ENCODE measurements at regions not wholly inside any gene's neighbourhood (a gene's known extent, or its start where the extent isn't known, plus 50 kb on each side); places are given as distances from the start of the nearest gene placed in this dataset.
"Not testable (repeated sequence)": the region's sequence is repeated elsewhere in the genome, so short reads cannot be mapped to it uniquely, and the experiment has no call there.

- Histone ChIP-seq H3K27ac (no peak overlapping the region), H3K27me3 (replicated peaks; ENCODE audit: insufficient read depth) (no peaks in the 10 kb centered on the region), H3K79me2 (ENCODE audit: insufficient read depth) (no peaks in the 10 kb centered on the region), H4K20me1 (ENCODE audit: insufficient read depth) (no peaks in the 10 kb centered on the region), H3K9ac (no peak overlapping the region), H3F3A (ENCODE audit: insufficient read depth) (no peaks in the 10 kb centered on the region), H3K36me3 (ENCODE audit: low read depth) (no peaks in the 10 kb centered on the region), H3K9me2 (ENCODE audit: insufficient read depth) (no peaks in the 10 kb centered on the region), H2AFZ (no peak overlapping the region), H3K4me2 (ENCODE audit: unreplicated experiment) (no peak overlapping the region), H3K9me3 (ENCODE audit: low read depth) (no peaks in the 10 kb centered on the region), H3K4me3 (no peak overlapping the region), H3K4me1 (ENCODE audit: insufficient read depth) (no peaks in the 10 kb centered on the region)
- in situ Hi-C loops (cut with MboI) = no loop called here
- DNase-seq = no peak
- TF ChIP-seq EZH2phosphoT487 (IDR thresholded peaks at IDR 0.05; ENCODE audit: insufficient read depth, low read depth) (no peak), EZH2 (IDR thresholded peaks at IDR 0.05; ENCODE audit: insufficient read depth, poor library complexity, severe bottlenecking) (no peak)
Measured at GRCh38 chr4:162469977-162470376, 306.2 kb upstream of the FSTL5 start.

- H3K27me3 ChIP-seq (replicated peaks; ENCODE audit: insufficient read depth); H3F3A ChIP-seq (ENCODE audit: insufficient read depth); H3K9me3 ChIP-seq (ENCODE audit: low read depth); in situ Hi-C loops (cut with MboI); DNase-seq; H3K79me2 ChIP-seq (ENCODE audit: insufficient read depth); H3K9ac ChIP-seq; H4K20me1 ChIP-seq (ENCODE audit: insufficient read depth); H3K9me2 ChIP-seq (ENCODE audit: insufficient read depth); H3K36me3 ChIP-seq (ENCODE audit: low read depth); H2AFZ ChIP-seq; H3K4me2 ChIP-seq (ENCODE audit: unreplicated experiment); H3K4me1 ChIP-seq (ENCODE audit: insufficient read depth); H3K4me3 ChIP-seq; H3K27ac ChIP-seq: not testable (repeated sequence)
- 29 to 40% methylated on average over 1 of the region's 1 CpG for WGBS, 2 experiments (ENCODE audit: low coverage in 1 of 2, low lambda C conversion rate in 2 of 2, missing lambda C conversion rate in 2 of 2)
Measured at GRCh38 chr4:162465356-162465755, 301.6 kb upstream of the FSTL5 start.

DNA sequence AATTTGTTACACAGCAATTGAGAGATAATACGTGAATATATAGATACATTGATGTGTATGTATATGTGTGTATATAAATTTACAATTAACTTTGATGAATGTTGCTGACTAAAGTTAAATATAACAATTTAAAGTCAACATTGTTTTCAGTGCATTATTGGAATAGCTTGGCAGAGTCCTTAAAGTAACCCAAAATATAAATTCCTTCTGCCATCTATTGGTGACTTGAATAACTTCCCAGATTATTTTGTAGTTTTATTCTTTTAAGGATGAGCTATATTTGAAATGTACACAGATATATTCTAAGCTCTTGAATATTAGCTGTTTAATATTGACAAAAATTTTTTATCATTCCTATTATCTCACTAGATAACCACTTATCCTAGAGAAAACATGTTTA is 298.2 kb upstream of the FSTL5 start:
- TF ChIP-seq EZH2 (IDR thresholded peaks at IDR 0.05; ENCODE audit: insufficient read depth, poor library complexity, severe bottlenecking) = no peak
- no peak for TF ChIP-seq EZH2phosphoT487 (IDR thresholded peaks at IDR 0.05; ENCODE audit: insufficient read depth, low read depth)
- Histone ChIP-seq H3K27me3 (replicated peaks; ENCODE audit: insufficient read depth) (no peaks in the 10 kb centered on the region), H3K9me2 (ENCODE audit: insufficient read depth) (no peaks in the 10 kb centered on the region), H3F3A (ENCODE audit: insufficient read depth) (no peaks in the 10 kb centered on the region), H2AFZ (no peak overlapping the region), H4K20me1 (ENCODE audit: insufficient read depth) (no peaks in the 10 kb centered on the region), H3K9ac (no peak overlapping the region), H3K4me3 (no peak overlapping the region), H3K4me2 (ENCODE audit: unreplicated experiment) (no peak overlapping the region), H3K9me3 (ENCODE audit: low read depth) (no peaks in the 10 kb centered on the region), H3K36me3 (ENCODE audit: low read depth) (no peaks in the 10 kb centered on the region), H3K4me1 (ENCODE audit: insufficient read depth) (no peaks in the 10 kb centered on the region), H3K79me2 (ENCODE audit: insufficient read depth) (no peaks in the 10 kb centered on the region), H3K27ac (no peak overlapping the region)
- DNase-seq = peak; percentile 0
- in situ Hi-C loops (cut with MboI) = no loop called here
- 0 to 8% methylated on average over 1 of the region's 1 CpG for WGBS, 2 experiments (ENCODE audit: low coverage in 1 of 2, low lambda C conversion rate in 2 of 2, missing lambda C conversion rate in 2 of 2)

DNA sequence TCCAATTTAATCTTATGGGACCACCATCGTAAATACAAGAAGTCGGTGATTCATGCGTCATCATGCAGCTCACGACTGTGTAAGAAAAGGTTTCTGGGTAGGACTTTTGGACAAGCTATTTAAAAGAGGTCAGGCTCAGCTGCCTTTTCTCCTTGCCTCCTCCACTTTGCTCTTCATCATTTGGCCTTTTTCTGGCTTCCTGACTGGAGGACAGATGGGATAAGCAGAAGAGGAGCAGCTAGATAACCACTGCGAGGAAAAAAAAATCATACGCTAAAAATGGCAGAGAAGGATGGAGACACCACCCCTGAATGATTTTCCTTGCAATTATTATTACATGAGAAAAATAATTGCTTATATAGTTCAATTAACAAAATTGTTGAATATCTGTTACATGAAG is 294.3 kb upstream of the FSTL5 start:
- Histone ChIP-seq H3K27me3 (replicated peaks; ENCODE audit: insufficient read depth) (no peaks in the 10 kb centered on the region), H3K79me2 (ENCODE audit: insufficient read depth) (no peaks in the 10 kb centered on the region), H3K9ac (no peak overlapping the region), H3F3A (ENCODE audit: insufficient read depth) (no peaks in the 10 kb centered on the region), H3K9me2 (ENCODE audit: insufficient read depth) (no peaks in the 10 kb centered on the region), H3K4me2 (ENCODE audit: unreplicated experiment) (no peak overlapping the region), H3K36me3 (ENCODE audit: low read depth) (no peaks in the 10 kb centered on the region), H3K4me3 (no peak overlapping the region), H2AFZ (no peak overlapping the region), H3K9me3 (ENCODE audit: low read depth) (no peaks in the 10 kb centered on the region), H3K4me1 (ENCODE audit: insufficient read depth) (no peaks in the 10 kb centered on the region), H3K27ac (no peak overlapping the region), H4K20me1 (ENCODE audit: insufficient read depth) (no peaks in the 10 kb centered on the region)
- TF ChIP-seq EZH2 (IDR thresholded peaks at IDR 0.05; ENCODE audit: insufficient read depth, poor library complexity, severe bottlenecking) = no peak
- DNase-seq = no peak
- 36 to 39% methylated on average over 6 of the region's 6 CpGs for WGBS, 2 experiments (ENCODE audit: low coverage in 1 of 2, low lambda C conversion rate in 2 of 2, missing lambda C conversion rate in 2 of 2)
- in situ Hi-C loops (cut with MboI) = no loop called here

DNA sequence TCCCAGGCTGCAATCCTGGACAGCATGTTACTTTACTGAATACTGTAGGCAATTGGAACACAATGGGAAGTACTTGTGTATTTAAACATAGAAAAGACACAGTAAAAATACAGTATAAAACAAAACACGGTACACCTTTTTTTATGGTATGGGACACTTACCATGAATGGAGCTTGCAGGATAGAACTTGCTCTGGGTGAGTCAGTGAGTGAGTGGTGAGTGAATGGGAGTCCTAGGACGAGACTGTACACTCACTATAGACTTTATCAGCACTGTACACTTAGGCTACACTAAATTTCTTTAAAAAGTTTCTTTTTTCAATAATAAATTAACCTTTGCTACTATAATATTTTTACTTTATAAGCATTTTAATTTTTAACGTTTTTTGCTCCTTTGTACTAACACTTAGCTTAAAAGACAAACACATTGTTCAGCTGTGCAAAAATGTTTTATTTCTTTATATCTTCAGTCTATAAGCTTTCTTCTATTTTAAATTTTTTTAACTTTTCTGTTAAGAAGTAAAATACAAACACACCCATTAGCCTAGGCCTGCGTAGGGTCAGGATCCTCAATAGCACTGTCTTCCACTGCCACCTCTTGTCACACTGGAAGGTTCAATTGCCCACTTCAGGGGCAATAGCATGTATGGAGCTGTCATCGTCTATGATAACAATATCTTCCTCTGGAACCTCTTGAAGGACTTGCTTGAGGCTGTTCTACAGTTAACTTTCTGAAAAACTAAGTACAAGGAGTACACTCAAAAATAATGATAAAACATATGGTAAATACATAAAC is 293.5 kb upstream of the FSTL5 start:
- Histone ChIP-seq H3K4me2 (ENCODE audit: unreplicated experiment) (no peak overlapping the region), H3K36me3 (ENCODE audit: low read depth) (no peaks in the 10 kb centered on the region)
- in situ Hi-C loops (cut with MboI) = no loop called here

More for the DNA sequence above, 293.5 kb upstream of the FSTL5 start:
- no peaks in the 10 kb centered on the region for H3F3A ChIP-seq (ENCODE audit: insufficient read depth)
- no peak overlapping the region for H3K27ac ChIP-seq
- no peaks in the 10 kb centered on the region for H4K20me1 ChIP-seq (ENCODE audit: insufficient read depth)
- no peak overlapping the region for H3K9ac ChIP-seq
- H3K4me3 ChIP-seq = no peak overlapping the region
- TF ChIP-seq EZH2 (IDR thresholded peaks at IDR 0.05; ENCODE audit: insufficient read depth, poor library complexity, severe bottlenecking) (no peak), EZH2phosphoT487 (IDR thresholded peaks at IDR 0.05; ENCODE audit: insufficient read depth, low read depth) (no peak)
- WGBS, 2 experiments (ENCODE audit: low coverage in 1 of 2, low lambda C conversion rate in 2 of 2, missing lambda C conversion rate in 2 of 2) = 13% methylated on average over 5 of the region's 5 CpGs
- no peaks in the 10 kb centered on the region for H3K79me2 ChIP-seq (ENCODE audit: insufficient read depth)
- no peaks in the 10 kb centered on the region for H3K4me1 ChIP-seq (ENCODE audit: insufficient read depth)
- H3K9me2 ChIP-seq (ENCODE audit: insufficient read depth) = no peaks in the 10 kb centered on the region
- no peak for DNase-seq
- H3K9me3 ChIP-seq (ENCODE audit: low read depth) = no peaks in the 10 kb centered on the region
- no peaks in the 10 kb centered on the region for H3K27me3 ChIP-seq (replicated peaks; ENCODE audit: insufficient read depth)
- no peak overlapping the region for H2AFZ ChIP-seq
